RPMI8226 (cell line): ENCODE measurements at regions not wholly inside any gene's neighbourhood (a gene's known extent, or its start where the extent isn't known, plus 50 kb on each side); places are given as distances from the start of the nearest gene placed in this dataset.
"Not testable (repeated sequence)": the region's sequence is repeated elsewhere in the genome, so short reads cannot be mapped to it uniquely, and the experiment has no call there.

ENCODE experiments used
- DNase-seq: peaks from one replicate; pipeline ENCODE4 v3.0.0-alpha.2; 2015

- DNase-seq: no peak
Observed at GRCh38 chrX:13420545-13421183, 100.8 kb upstream of the ATXN3L start.

GRCh38 chrX:13419918-13420317, 100.1 kb upstream of the ATXN3L start:
- no peak for DNase-seq

- DNase-seq: no peak
Observed at GRCh38 chrX:13419276-13419675, 99.4 kb upstream of the ATXN3L start.

GRCh38 chrX:13418126-13419097, 98.6 kb upstream of the ATXN3L start:
- no peak for DNase-seq

GRCh38 chrX:13415509-13415908, 95.7 kb upstream of the ATXN3L start:
- no peak for DNase-seq

GRCh38 chrX:13414006-13414647, 94.3 kb upstream of the ATXN3L start:
- DNase-seq: no peak

- DNase-seq: no peak
Observed at GRCh38 chrX:13412208-13412600, 92.4 kb upstream of the ATXN3L start.

- DNase-seq: no peak
Observed at GRCh38 chrX:13411496-13412207, 91.8 kb upstream of the ATXN3L start.

GRCh38 chrX:13408599-13408998, 88.7 kb upstream of the ATXN3L start:
- not testable (repeated sequence) for DNase-seq

- not testable (repeated sequence) for DNase-seq
Observed at GRCh38 chrX:13404777-13405176, 84.9 kb upstream of the ATXN3L start.

GRCh38 chrX:13404364-13404763, 84.5 kb upstream of the ATXN3L start:
- DNase-seq: no peak

GRCh38 chrX:13401724-13402123, 81.9 kb upstream of the ATXN3L start:
- DNase-seq: no peak

- no peak for DNase-seq
Observed at GRCh38 chrX:13398839-13399238, 79.0 kb upstream of the ATXN3L start.

- no peak for DNase-seq
Observed at GRCh38 chrX:13397878-13398818, 78.3 kb upstream of the ATXN3L start.

GRCh38 chrX:13396924-13397323, 77.1 kb upstream of the ATXN3L start:
- DNase-seq: no peak

- DNase-seq: no peak
Observed at GRCh38 chrX:13389501-13389900, 69.6 kb upstream of the ATXN3L start.

GRCh38 chrX:13387666-13388494, 68.0 kb upstream of the ATXN3L start:
- DNase-seq: no peak

GRCh38 chrX:13386636-13387035, 66.8 kb upstream of the ATXN3L start:
- no peak for DNase-seq

GRCh38 chrX:13386092-13386491, 66.2 kb upstream of the ATXN3L start:
- no peak for DNase-seq

- no peak for DNase-seq
Observed at GRCh38 chrX:13383907-13384306, 64.1 kb upstream of the ATXN3L start.

GRCh38 chrX:13381514-13381913, 61.7 kb upstream of the ATXN3L start:
- no peak for DNase-seq
